HEK293 (cell line): ENCODE measurements at regions not wholly inside any gene's neighbourhood (a gene's known extent, or its start where the extent isn't known, plus 50 kb on each side); places are given as distances from the start of the nearest gene placed in this dataset.
"Not testable (repeated sequence)": the region's sequence is repeated elsewhere in the genome, so short reads cannot be mapped to it uniquely, and the experiment has no call there.

Experiments used
- CTCF ChIA-PET: fragments of 350-600 bp; formaldehyde crosslinking; extraction: SDS; loops from one replicate; lab custom pipeline; 2021; ENCODE audit warnings: antibody characterized with exemption; lab: Yijun Ruan, JAX
- POLR2A ChIA-PET: fragments of 300-600 bp; formaldehyde crosslinking; extraction: SDS; loops from one replicate; lab custom pipeline; 2020; ENCODE audit warnings: antibody characterized with exemption, inconsistent platforms; lab: Yijun Ruan, JAX
- H3K27ac ChIP-seq: fragments of 200-500 bp; sonication (Bioruptor generic); 2 replicates; pipeline ENCODE4 v1.5.1; 2014; ENCODE audit warnings: low read depth, low read length, control low read depth, inconsistent platforms; ENCODE audit errors: extremely low read depth
- H3K36me3 ChIP-seq, 2 experiments: fragments of 200-500 bp in 1 of 2; sonication (Bioruptor generic) in 1 of 2; 1 replicate in 1 of 2; 2 replicates in 1 of 2; pipeline ENCODE4 v1.5.1; 2014 to 2017; ENCODE audit warnings: inconsistent platforms in 2 of 2, low read length in 2 of 2; ENCODE audit not compliant: control insufficient read depth in 2 of 2, insufficient read depth in 1 of 2
- H3K4me1 ChIP-seq: fragments of 200-500 bp; sonication (Bioruptor generic); 2 replicates; pipeline ENCODE4 v1.5.1; 2014; ENCODE audit warnings: mild to moderate bottlenecking, low read length, inconsistent platforms; ENCODE audit not compliant: control insufficient read depth, insufficient read depth
- H3K4me3 ChIP-seq: 2 replicates; pipeline ENCODE4 v1.5.1; 2011; ENCODE audit warnings: low read depth, mild to moderate bottlenecking, control low read depth, low read length, moderate library complexity
- H3K9me3 ChIP-seq: fragments of 200-500 bp; sonication (Bioruptor generic); 2 replicates; pipeline ENCODE4 v1.5.1; 2014; ENCODE audit warnings: low read depth, low read length, inconsistent platforms; ENCODE audit not compliant: control insufficient read depth, insufficient read depth
- INSM2 ChIP-seq: fragments of 450-650 bp; formaldehyde crosslinking; IDR thresholded peaks from 2 replicates; pipeline ENCODE4 v1.5.1; 2016; ENCODE audit warnings: missing biosample characterization, missing genetic modification characterization
- KLF7 ChIP-seq: fragments of 450-650 bp; formaldehyde crosslinking; IDR thresholded peaks from 2 replicates; pipeline ENCODE4 v1.5.1; 2016; ENCODE audit warnings: missing biosample characterization, missing genetic modification characterization, borderline replicate concordance
- KLF9 ChIP-seq: fragments of 450-650 bp; formaldehyde crosslinking; IDR thresholded peaks from 2 replicates; pipeline ENCODE4 v1.5.1; 2016; ENCODE audit warnings: missing biosample characterization, missing genetic modification characterization, low read depth
- ZBTB20 ChIP-seq: fragments of 450-650 bp; formaldehyde crosslinking; IDR thresholded peaks from 2 replicates; pipeline ENCODE4 v1.5.1; 2016; ENCODE audit warnings: missing biosample characterization, missing genetic modification characterization
- ZNF112 ChIP-seq: fragments of 450-650 bp; formaldehyde crosslinking; IDR thresholded peaks from 2 replicates; pipeline ENCODE4 v1.5.0; 2017; ENCODE audit warnings: missing biosample characterization, missing genetic modification characterization
- ZNF155 ChIP-seq: fragments of 450-650 bp; formaldehyde crosslinking; IDR thresholded peaks from 2 replicates; pipeline ENCODE4 v1.5.1; 2016; ENCODE audit warnings: missing biosample characterization, missing genetic modification characterization
- ZNF19 ChIP-seq: fragments of 450-650 bp; formaldehyde crosslinking; IDR thresholded peaks from 2 replicates; pipeline ENCODE4; 2016; ENCODE audit warnings: missing biosample characterization, missing genetic modification characterization, low read depth
- ZNF266 ChIP-seq: fragments of 450-650 bp; formaldehyde crosslinking; IDR thresholded peaks from 2 replicates; pipeline ENCODE4 v1.5.1; 2016; ENCODE audit warnings: missing biosample characterization, missing genetic modification characterization, low read depth
- ZNF280C ChIP-seq: fragments of 450-650 bp; formaldehyde crosslinking; IDR thresholded peaks from 2 replicates; pipeline ENCODE4 v1.5.1; 2016; ENCODE audit warnings: missing biosample characterization, missing genetic modification characterization
- ZNF335 ChIP-seq: fragments of 450-650 bp; formaldehyde crosslinking; conservative IDR thresholded peaks from 2 replicates; pipeline ENCODE4 v1.5.1; 2016; ENCODE audit warnings: missing biosample characterization, missing genetic modification characterization
- ZNF350 ChIP-seq: fragments of 450-650 bp; formaldehyde crosslinking; IDR thresholded peaks from 2 replicates; pipeline ENCODE4 v1.5.0; 2017; ENCODE audit warnings: missing biosample characterization, mild to moderate bottlenecking, missing genetic modification characterization
- ZNF514 ChIP-seq: fragments of 450-650 bp; formaldehyde crosslinking; IDR thresholded peaks from 2 replicates; pipeline ENCODE4 v1.5.1; 2016; ENCODE audit warnings: missing biosample characterization, missing genetic modification characterization
- ZNF596 ChIP-seq: fragments of 450-650 bp; IDR thresholded peaks from 2 replicates; pipeline ENCODE4 v1.5.0; 2018; ENCODE audit warnings: missing biosample characterization, mild to moderate bottlenecking, missing genetic modification characterization, moderate library complexity
- ZNF658 ChIP-seq: fragments of 450-650 bp; formaldehyde crosslinking; IDR thresholded peaks from 2 replicates; pipeline ENCODE4; 2016; ENCODE audit warnings: missing biosample characterization, missing genetic modification characterization
- ZNF791 ChIP-seq: fragments of 450-650 bp; formaldehyde crosslinking; IDR thresholded peaks from 2 replicates; pipeline ENCODE4 v1.5.1; 2016; ENCODE audit warnings: missing biosample characterization, missing genetic modification characterization
- ZNF792 ChIP-seq: fragments of 450-650 bp; formaldehyde crosslinking; IDR thresholded peaks from 2 replicates; pipeline ENCODE4 v1.5.1; 2016; ENCODE audit warnings: missing biosample characterization, missing genetic modification characterization
- ZSCAN18 ChIP-seq: fragments of 450-650 bp; formaldehyde crosslinking; IDR thresholded peaks from 2 replicates; pipeline ENCODE4 v1.5.1; 2016; ENCODE audit warnings: missing biosample characterization, missing genetic modification characterization

- no peak for TF ChIP-seq ZNF112 (tag by site-specific recombination)
Measured at GRCh38 chr11:45405916-45406670, 120.0 kb upstream of the SYT13 start (continued).

- CTCF ChIA-PET = interaction anchor here (0.6 to 2.2 kb wide), 4 partner anchors 32 to 368 kb away, joined by 3 to 10 read pairs (median 6); no protein-coding TSS in a partner anchor
- H3K4me1 ChIP-seq, H3K27ac ChIP-seq, POLR2A ChIA-PET, H3K9me3 ChIP-seq, H3K36me3 ChIP-seq, H3K4me3 ChIP-seq: not testable (repeated sequence)
Measured at GRCh38 chr11:45403521-45403920, 117.4 kb upstream of the SYT13 start.

GRCh38 chr11:45402049-45402630 is 116.0 kb upstream of the SYT13 start:
- Histone ChIP-seq H3K4me3 (no peak overlapping the region), H3K36me3 (no peaks in the 10 kb centered on the region), H3K4me1 (no peaks in the 10 kb centered on the region), H3K9me3 (no peaks in the 10 kb centered on the region), H3K27ac (no peak overlapping the region)
- no peak for TF ChIP-seq INSM2 (tag by site-specific recombination)
- TF ChIP-seq ZBTB20 (tag by site-specific recombination) = no peak
- TF ChIP-seq ZNF266 (tag by site-specific recombination) = no peak
- no peak for TF ChIP-seq ZNF155 (tag by site-specific recombination)
- no peak for TF ChIP-seq ZNF514 (tag by site-specific recombination)
- TF ChIP-seq ZNF335 (tag by site-specific recombination) = no peak
- no peak for TF ChIP-seq ZNF280C (tag by site-specific recombination)
- TF ChIP-seq ZNF792 (tag by site-specific recombination) = no peak
- TF ChIP-seq KLF7 = no peak
- CTCF ChIA-PET = interaction anchor here (0.8 kb wide), 1 partner anchor 31 kb away, joined by 3 read pairs; no protein-coding TSS in a partner anchor
- POLR2A ChIA-PET = no interaction called here

- H3K4me1 ChIP-seq = no peaks in the 10 kb centered on the region
- H3K36me3 ChIP-seq = no peaks in the 10 kb centered on the region
- no peak overlapping the region for H3K27ac ChIP-seq
- CTCF ChIA-PET = interaction anchor here (0.6 to 1.7 kb wide), 4 partner anchors 26 to 371 kb away, joined by 3 to 9 read pairs (median 6); no protein-coding TSS in a partner anchor
- no peak for TF ChIP-seq ZNF19 (tag by site-specific recombination)
- no peak for TF ChIP-seq ZNF791 (tag by site-specific recombination)
- TF ChIP-seq ZNF350 (tag by site-specific recombination) = no peak
- no peak for TF ChIP-seq KLF9 (tag by site-specific recombination)
- TF ChIP-seq ZNF658 (tag by site-specific recombination) = no peak
- TF ChIP-seq ZNF596 (tag by site-specific recombination) = no peak
- TF ChIP-seq ZSCAN18 (tag by site-specific recombination) = no peak
- POLR2A ChIA-PET = no interaction called here
- H3K4me3 ChIP-seq = no peak overlapping the region
- no peaks in the 10 kb centered on the region for H3K9me3 ChIP-seq
Measured at GRCh38 chr11:45400591-45400990, 114.5 kb upstream of the SYT13 start.
